HG03378 (cell line): ENCODE measurements at regions not wholly inside any gene's neighbourhood (a gene's known extent, or its start where the extent isn't known, plus 50 kb on each side); places are given as distances from the start of the nearest gene placed in this dataset.
"Not testable (repeated sequence)": the region's sequence is repeated elsewhere in the genome, so short reads cannot be mapped to it uniquely, and the experiment has no call there.

Experiments
- ATAC-seq: cut with Tn5 transposase; IDR thresholded peaks from one replicate; pipeline ENCODE4 v1.9.1; 2021; ENCODE audit warnings: mild to moderate bottlenecking, moderate library complexity; ENCODE audit not compliant: unreplicated experiment

GRCh38 chr22:48084041-48084728 is 1321.7 kb downstream of the TBC1D22A start:
- ATAC-seq, result no peak

- ATAC-seq, result no peak
These were observed 1321.1 kb downstream of the TBC1D22A start for GRCh38 chr22:48083502-48083901.

GRCh38 chr22:48082284-48082683 is 1319.8 kb downstream of the TBC1D22A start:
- ATAC-seq, result no peak

GRCh38 chr22:48081281-48081680 is 1318.8 kb downstream of the TBC1D22A start:
- ATAC-seq, result no peak

GRCh38 chr22:48080316-48081165 is 1318.1 kb downstream of the TBC1D22A start:
- no peak for ATAC-seq

DNA sequence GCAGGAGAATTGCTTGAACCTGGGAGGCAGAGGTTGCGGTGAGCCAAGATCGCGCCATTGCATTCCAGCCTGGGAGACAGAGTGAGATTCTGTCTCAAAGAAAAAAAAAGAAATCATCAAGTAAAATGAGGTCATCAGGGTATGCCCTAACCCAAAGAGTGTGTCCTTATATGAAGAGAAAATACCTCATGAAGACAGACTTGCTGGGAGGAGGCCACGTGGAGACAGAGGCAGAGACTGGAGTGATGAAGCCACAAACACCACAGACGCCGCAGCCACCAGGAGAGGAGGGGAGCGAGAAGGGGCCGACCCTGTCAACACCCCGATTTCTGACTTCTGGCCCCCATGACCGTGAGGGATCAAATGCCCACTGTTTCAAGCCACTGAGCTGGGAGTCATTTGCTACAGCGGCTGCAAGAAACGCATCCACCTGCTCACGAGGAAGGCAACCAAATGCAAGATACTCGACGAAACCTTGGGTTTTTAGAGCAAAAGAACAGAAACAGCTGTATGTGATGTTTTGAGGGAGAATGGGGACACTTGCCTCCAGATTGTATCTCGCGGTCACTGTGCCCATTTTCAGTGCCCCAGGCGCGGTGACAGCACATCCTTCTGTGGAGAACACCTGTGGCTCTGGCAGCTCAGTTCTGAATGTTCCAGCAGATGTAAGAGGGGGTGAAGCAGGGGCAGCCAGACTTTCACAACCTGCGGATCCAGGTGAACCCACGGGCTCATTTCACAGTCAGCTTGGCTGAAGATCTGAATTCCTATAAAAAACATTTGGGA is 1317.2 kb downstream of the TBC1D22A start:
- ATAC-seq, result no peak

DNA sequence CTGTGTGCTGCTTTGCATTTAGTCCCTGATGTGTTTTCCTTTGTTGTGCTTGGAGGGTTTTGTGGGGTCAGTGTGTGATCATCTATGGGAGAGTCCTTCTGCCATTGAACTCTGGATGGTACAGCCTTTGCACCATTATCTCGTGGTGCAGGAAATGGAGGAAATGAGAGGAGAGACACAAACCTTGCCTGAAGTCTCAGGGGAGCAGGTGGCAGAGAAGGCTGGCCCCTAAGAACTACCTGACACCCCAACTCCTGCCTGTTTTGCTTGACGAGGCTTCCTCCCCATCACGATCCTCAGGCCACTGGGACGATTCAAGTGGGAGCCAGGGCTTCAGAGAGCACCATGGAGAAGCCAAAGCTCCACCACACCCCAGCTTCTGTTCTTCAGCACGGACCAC is 1316.4 kb downstream of the TBC1D22A start:
- no peak for ATAC-seq

DNA sequence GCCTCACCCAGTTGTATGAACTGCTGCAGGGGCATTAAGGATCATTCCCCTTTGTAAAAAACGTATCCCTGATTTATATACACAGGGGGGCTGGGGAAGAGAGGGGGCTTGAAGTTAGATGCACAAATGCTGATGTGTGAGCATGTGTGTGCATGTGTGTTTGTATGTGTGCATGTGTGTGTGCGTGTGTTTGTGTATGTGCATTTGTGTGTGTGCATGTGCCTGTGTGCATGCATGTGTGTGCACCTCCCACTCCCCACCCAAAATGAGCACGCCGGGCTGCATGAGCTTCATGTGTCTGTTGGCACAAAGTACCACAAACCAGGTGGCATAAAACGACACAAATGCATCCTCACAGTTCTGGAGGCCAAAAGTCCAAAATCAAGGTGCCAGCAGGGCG is 1315.2 kb downstream of the TBC1D22A start:
- no peak for ATAC-seq

DNA sequence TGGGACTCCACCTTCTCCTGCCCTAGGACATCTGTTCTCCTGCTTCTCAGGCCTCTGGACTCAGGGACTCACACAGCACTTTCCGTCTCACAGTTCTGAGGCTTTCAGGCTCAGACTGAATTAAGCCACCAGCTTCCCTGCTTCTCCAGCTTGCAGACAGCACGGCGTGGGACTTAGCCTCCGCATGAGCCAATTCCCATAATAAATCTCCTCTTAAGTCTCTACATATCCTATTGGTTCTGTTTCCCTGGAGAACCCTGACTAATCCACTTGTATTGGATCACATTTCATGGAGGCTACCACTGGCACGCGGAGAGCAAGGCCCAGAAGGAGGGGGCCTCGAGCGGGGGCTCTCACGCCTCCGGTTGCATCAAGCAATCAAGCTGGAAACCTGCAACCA is 1313.6 kb downstream of the TBC1D22A start:
- ATAC-seq, result no peak

- no peak for ATAC-seq
These were observed 1313.2 kb downstream of the TBC1D22A start for GRCh38 chr22:48075604-48076003.

GRCh38 chr22:48072777-48073176 is 1310.3 kb downstream of the TBC1D22A start:
- ATAC-seq, result no peak

DNA sequence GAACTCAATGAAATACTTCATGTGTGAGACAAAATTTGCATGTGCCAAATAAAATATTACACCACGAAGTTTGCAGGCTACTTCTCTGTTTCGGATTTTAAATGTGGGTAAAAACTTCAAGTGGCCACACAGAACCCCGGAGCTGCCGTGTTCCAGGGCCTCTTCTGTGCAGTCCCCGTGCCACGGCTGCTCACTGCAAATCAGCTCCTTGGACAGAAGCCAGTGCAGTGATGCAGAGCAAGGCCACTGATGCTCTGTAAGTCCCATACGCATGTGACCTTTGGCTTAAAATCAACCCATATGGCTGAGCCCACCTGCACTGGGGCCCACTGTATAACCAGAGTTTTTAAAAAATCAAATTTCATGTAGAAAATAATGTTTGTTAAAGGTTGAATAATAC is 1309.4 kb downstream of the TBC1D22A start:
- ATAC-seq, result no peak

DNA sequence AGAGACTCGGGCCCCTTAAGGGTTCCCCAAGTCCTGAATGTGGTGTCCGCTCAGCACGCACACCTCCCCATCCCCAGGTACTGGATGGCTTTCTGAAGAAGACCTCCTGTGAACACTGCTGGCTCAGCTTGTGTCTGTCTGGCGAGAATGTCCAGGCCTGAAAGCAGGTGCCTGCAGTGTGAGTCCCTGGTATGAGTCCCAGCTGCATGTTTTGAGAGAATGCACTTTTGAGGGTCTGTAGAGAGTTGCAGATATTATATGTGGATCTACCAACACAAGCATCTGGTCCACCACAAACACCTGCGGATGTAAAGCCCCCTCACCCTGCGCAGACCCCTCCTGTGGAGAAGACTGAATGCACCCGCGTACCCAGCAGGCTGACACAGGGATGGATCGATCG is 1308.9 kb downstream of the TBC1D22A start:
- no peak for ATAC-seq

GRCh38 chr22:48070760-48071159 is 1308.3 kb downstream of the TBC1D22A start:
- ATAC-seq, result no peak

GRCh38 chr22:48070083-48070482 is 1307.6 kb downstream of the TBC1D22A start:
- no peak for ATAC-seq

DNA sequence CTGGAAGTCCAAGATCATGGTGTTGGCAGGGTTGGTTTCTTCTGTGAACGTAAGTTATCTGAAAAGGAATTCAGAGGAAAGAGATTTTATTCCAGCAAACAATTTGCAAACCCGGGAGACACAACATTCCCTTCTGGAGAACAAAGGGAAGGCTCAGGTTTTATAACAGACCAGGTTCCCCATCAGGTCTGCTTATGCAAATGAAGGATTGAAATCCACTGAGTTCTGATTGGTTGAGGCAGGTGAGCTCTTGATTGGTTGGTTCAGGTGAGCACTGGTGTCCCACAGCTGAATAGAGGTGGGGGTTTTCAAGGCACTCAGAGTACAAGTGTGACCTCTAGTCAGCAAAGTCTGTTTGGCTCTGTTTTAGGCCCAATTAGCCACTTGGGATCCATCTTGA is 1306.8 kb downstream of the TBC1D22A start:
- ATAC-seq, result no peak

- ATAC-seq, result no peak
These were observed 1306.0 kb downstream of the TBC1D22A start for GRCh38 chr22:48068323-48068885.

- no peak for ATAC-seq
These were observed 1303.4 kb downstream of the TBC1D22A start for GRCh38 chr22:48065892-48066291.

- no peak for ATAC-seq
These were observed 1299.3 kb downstream of the TBC1D22A start for GRCh38 chr22:48061726-48062125.

DNA sequence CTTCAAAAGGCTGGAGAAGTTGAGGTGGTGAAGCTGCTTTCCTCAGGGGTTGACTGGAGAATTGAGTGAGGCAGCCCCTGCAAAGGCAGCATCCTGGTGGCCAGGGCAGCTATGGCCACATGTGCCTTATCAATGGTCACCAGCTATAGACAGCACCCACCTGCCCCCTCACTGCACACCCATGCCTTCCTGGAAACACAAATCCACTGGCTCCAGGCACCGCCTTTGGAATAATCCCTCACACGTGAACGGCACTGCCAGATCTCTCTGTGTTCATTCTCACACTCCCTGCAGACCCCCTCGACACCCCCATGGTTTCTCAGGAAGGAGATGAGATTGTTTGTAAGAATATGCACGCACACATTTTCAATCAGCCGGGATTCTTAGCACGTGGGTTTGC is 1297.8 kb downstream of the TBC1D22A start:
- ATAC-seq, result no peak

- ATAC-seq, result not testable (repeated sequence)
These were observed 1297.1 kb downstream of the TBC1D22A start for GRCh38 chr22:48059521-48059920.
